IMR-90 (cell line): ENCODE measurements at regions not wholly inside any gene's neighbourhood (a gene's known extent, or its start where the extent isn't known, plus 50 kb on each side); places are given as distances from the start of the nearest gene placed in this dataset.

ENCODE experiments used
- ATAC-seq: fragments of 200-7000 bp; cut with Tn5 transposase; 2 replicates; pipeline ENCODE4 v1.9.1; 2020; ENCODE audit warnings: low read depth, mild to moderate bottlenecking, moderate library complexity
- BruUV-seq: library from RNA; stranded (reverse); fragments of 400-500 nt; replicated peaks from 2 replicates; lab custom pipeline; 2021; lab: Mats Ljungman, UMichigan
- CTCF ChIA-PET: fragments of 300-600 bp; formaldehyde crosslinking; extraction: SDS; loops from one replicate; lab custom pipeline; 2021; ENCODE audit warnings: antibody characterized with exemption; lab: Yijun Ruan, JAX
- POLR2A ChIA-PET: fragments of 300-600 bp; sonication (Branson Sonifier 250); formaldehyde crosslinking; loops from one replicate; lab custom pipeline; 2022; ENCODE audit warnings: antibody characterized with exemption; ENCODE audit not compliant: unreplicated experiment; lab: Charles Lee
- DNase-seq: peaks from one replicate; pipeline ENCODE4 v3.0.0; 2013
- H2AFZ ChIP-seq: replicated peaks from 2 replicates; pipeline ENCODE3; 2013; ENCODE audit warnings: low read length, mild to moderate bottlenecking; ENCODE audit not compliant: poor library complexity
- H2AK5ac ChIP-seq: 2 replicates; pipeline ENCODE4 v1.6.1; 2013; ENCODE audit warnings: low read depth, low read length, inconsistent platforms
- H2AK9ac ChIP-seq: replicated peaks from 2 replicates; pipeline ENCODE3; 2013; ENCODE audit warnings: mild to moderate bottlenecking, low read depth, low read length, moderate library complexity; ENCODE audit not compliant: poor library complexity
- H2BK120ac ChIP-seq: 2 replicates; pipeline ENCODE4 v1.6.1; 2013; ENCODE audit warnings: low read depth, low read length, inconsistent platforms
- H2BK15ac ChIP-seq: 3 replicates; pipeline ENCODE4 v1.6.1; 2013; ENCODE audit warnings: low read depth, low read length, inconsistent platforms
- H2BK20ac ChIP-seq: 2 replicates; pipeline ENCODE4 v1.6.1; 2013; ENCODE audit warnings: low read depth, mild to moderate bottlenecking, inconsistent platforms, low read length, moderate library complexity
- H2BK5ac ChIP-seq: 2 replicates; pipeline ENCODE4 v1.6.1; 2013; ENCODE audit warnings: mild to moderate bottlenecking, low read depth, low read length, inconsistent platforms; ENCODE audit not compliant: poor library complexity, severe bottlenecking
- H3K14ac ChIP-seq: replicated peaks from 2 replicates; pipeline ENCODE4 v1.6.1; 2013; ENCODE audit warnings: low read depth, low read length, inconsistent platforms
- H3K18ac ChIP-seq: 2 replicates; pipeline ENCODE4 v1.6.1; 2013; ENCODE audit warnings: low read depth, low read length, control low read depth
- H3K23ac ChIP-seq: 2 replicates; pipeline ENCODE4 v1.6.1; 2013; ENCODE audit warnings: low read depth, low read length, inconsistent platforms
- H3K27ac ChIP-seq: 2 replicates; pipeline ENCODE4 v1.5.1; 2013; ENCODE audit warnings: mild to moderate bottlenecking, control low read depth, low read length; ENCODE audit not compliant: insufficient read depth
- H3K27me3 ChIP-seq: 2 replicates; pipeline ENCODE4 v1.6.1; 2013; ENCODE audit warnings: low read length; ENCODE audit not compliant: control insufficient read depth, insufficient read depth
- H3K36me3 ChIP-seq: 2 replicates; pipeline ENCODE4 v1.6.1; 2013; ENCODE audit warnings: low read length, mixed read lengths; ENCODE audit not compliant: control insufficient read depth, insufficient read depth
- H3K4ac ChIP-seq: 2 replicates; pipeline ENCODE4 v1.6.1; 2013; ENCODE audit warnings: low read depth, low read length, inconsistent platforms
- H3K4me1 ChIP-seq: 2 replicates; pipeline ENCODE4 v1.6.1; 2013; ENCODE audit warnings: low read length, mixed read lengths; ENCODE audit not compliant: control insufficient read depth, insufficient read depth
- H3K4me2 ChIP-seq: 2 replicates; pipeline ENCODE4 v1.6.1; 2013; ENCODE audit warnings: low read depth, mild to moderate bottlenecking, control low read depth, low read length, moderate library complexity
- H3K4me3 ChIP-seq: 2 replicates; pipeline ENCODE4 v1.5.1; 2013; ENCODE audit warnings: low read depth, mild to moderate bottlenecking, control low read depth, low read length, moderate library complexity; ENCODE audit not compliant: insufficient read depth
- H3K56ac ChIP-seq: 2 replicates; pipeline ENCODE4 v1.6.1; 2013; ENCODE audit warnings: low read length, inconsistent platforms; ENCODE audit not compliant: insufficient read depth; ENCODE audit errors: extremely low read depth
- H3K79me1 ChIP-seq, 2 experiments: 2 replicates each; pipeline ENCODE4 v1.6.1; 2013; ENCODE audit warnings: low read length in 2 of 2, inconsistent platforms in 1 of 2, low read depth in 1 of 2
- H3K9ac ChIP-seq: 2 replicates; pipeline ENCODE4 v1.6.1; 2013; ENCODE audit warnings: low read depth, low read length, control low read depth
- H3K9me1 ChIP-seq: 2 replicates; pipeline ENCODE4 v1.6.1; 2013; ENCODE audit warnings: low read length, inconsistent platforms; ENCODE audit not compliant: insufficient read depth
- H3K9me3 ChIP-seq: 2 replicates; pipeline ENCODE4 v1.6.1; 2013; ENCODE audit warnings: low read length; ENCODE audit not compliant: control insufficient read depth, insufficient read depth
- H4K20me1 ChIP-seq: 2 replicates; pipeline ENCODE4 v1.6.1; 2013; ENCODE audit warnings: low read length, inconsistent platforms; ENCODE audit not compliant: insufficient read depth
- H4K5ac ChIP-seq: 2 replicates; pipeline ENCODE4 v1.6.1; 2013; ENCODE audit warnings: mild to moderate bottlenecking, low read depth, low read length, control low read depth
- H4K8ac ChIP-seq, 2 experiments: 2 replicates each; pipeline ENCODE4 v1.6.1; 2013; ENCODE audit warnings: low read depth in 2 of 2, low read length in 2 of 2, control low read depth in 1 of 2, inconsistent platforms in 1 of 2
- H4K91ac ChIP-seq: 2 replicates; pipeline ENCODE4 v1.6.1; 2013; ENCODE audit warnings: low read depth, low read length, inconsistent platforms; ENCODE audit not compliant: insufficient read depth
- ELK1 ChIP-seq: fragments of 150-350 bp; IDR thresholded peaks from 2 replicates; pipeline ENCODE4 v1.6.1; 2016; ENCODE audit warnings: low read depth, mild to moderate bottlenecking, low read length, moderate library complexity, borderline replicate concordance
- FOS ChIP-seq: fragments of 150-350 bp; IDR thresholded peaks from 2 replicates; pipeline ENCODE4 v1.6.1; 2016; ENCODE audit warnings: low read depth, low read length
- MAZ ChIP-seq: IDR thresholded peaks from 2 replicates; pipeline ENCODE4 v1.6.1; 2012; ENCODE audit warnings: low read depth, mild to moderate bottlenecking, low read length, improper control_type of control experiment, moderate library complexity, borderline replicate concordance
- MXI1 ChIP-seq: IDR thresholded peaks from 2 replicates; pipeline ENCODE4 v1.6.1; 2012; ENCODE audit warnings: low read depth, mild to moderate bottlenecking, low read length, moderate library complexity, borderline replicate concordance
- NFE2L2 ChIP-seq: fragments of 150-350 bp; IDR thresholded peaks from 2 replicates; pipeline ENCODE4 v1.6.1; 2016; ENCODE audit warnings: low read depth, mild to moderate bottlenecking, low read length
- POLR2A ChIP-seq: IDR thresholded peaks from 2 replicates; pipeline ENCODE4 v1.6.1; 2012; ENCODE audit warnings: mild to moderate bottlenecking, low read depth, low read length
- RAD21 ChIP-seq: IDR thresholded peaks from 2 replicates; pipeline ENCODE4 v1.6.1; 2012; ENCODE audit warnings: low read length, improper control_type of control experiment
- RFX5 ChIP-seq: IDR thresholded peaks from 2 replicates; pipeline ENCODE4 v1.8.0; 2012; ENCODE audit warnings: low read depth, mild to moderate bottlenecking, low read length, moderate library complexity
- WGBS, 2 experiments: methylation state at CpG; one replicate each; pipeline versions ENCODE4 v1.1.5 to v1.1.7; 2013; ENCODE audit warnings: missing lambda C conversion rate in 2 of 2; ENCODE audit not compliant: insufficient read length in 1 of 2; ENCODE audit errors: extremely low coverage in 2 of 2; 5-methylcytosine and 5-hydroxymethylcytosine counted together
- dilution Hi-C: fragments of 300-500 bp; cut with HindIII; formaldehyde crosslinking; loops from one replicate; pipeline ENCODE4 v1.14.3; 2018; ENCODE audit warnings: low sequenced_read_pairs; ENCODE audit not compliant: unreplicated experiment
- in situ Hi-C: fragments of 300-500 bp; cut with MboI; formaldehyde crosslinking; loops from 3 replicates; pipeline ENCODE4 v1.14.3; 2019; ENCODE audit warnings: low sequenced_read_pairs, inconsistent platforms, mixed read lengths
- intact Hi-C: fragments of 100-400 bp; cut with micrococcal nuclease; formaldehyde crosslinking; loops from 2 replicates; pipeline ENCODE4 v1.10.0; 2022

- dilution Hi-C loops, result no loop called here
- H3K9me1 ChIP-seq, result peaks cover 4% of the 10 kb centered on the region; the same call in 1 of the 2 replicates
- intact Hi-C loops, result loop anchor here (5.0 to 10.0 kb wide), 4 partner anchors 66 to 308 kb away; partner anchors contain the start of gene RBMS1
- ChIA-PET POLR2A (interaction anchor here (0.6 kb wide), 1 partner anchor 238 kb away, joined by 3 read pairs; no protein-coding TSS in a partner anchor), CTCF (interaction anchor here (0.7 to 1.3 kb wide), 4 partner anchors 9 to 303 kb away, joined by 3 to 5 read pairs (median 3); no protein-coding TSS in a partner anchor)
- H3K4ac ChIP-seq, result peak overlapping the region; percentile 60; the same call in 1 of the 2 replicates
- H3K56ac ChIP-seq, result peak overlapping the region; percentile 38; the same call in 1 of the 2 replicates
- H3K27ac ChIP-seq, result peak overlapping the region; percentile 60; the same call in 1 of the 2 replicates
- H3K4me1 ChIP-seq, result peaks cover 2% of the 10 kb centered on the region
- no TSS peak for BruUV-seq
- H4K91ac ChIP-seq, result peak overlapping the region; percentile 21; the same call in 1 of the 2 replicates
- no peak overlapping the region for H2AK9ac ChIP-seq
- peak overlapping the region; percentile 82 for H2BK120ac ChIP-seq
- DNase-seq (peak; percentile 99), ATAC-seq (peak; percentile 99)
- H3K79me1 ChIP-seq, result no peaks in the 10 kb centered on the region
- H4K5ac ChIP-seq, result peak overlapping the region; percentile 38; the same call in 1 of the 2 replicates
- H3K36me3 ChIP-seq, result no peaks in the 10 kb centered on the region
- H2BK5ac ChIP-seq, result peak overlapping the region; percentile 87
- no peaks in the 10 kb centered on the region for H3K27me3 ChIP-seq
- H3K14ac ChIP-seq, result peak overlapping the region; percentile 51
- H3K9ac ChIP-seq, result peak overlapping the region; percentile 20; the same call in 1 of the 2 replicates
- H3K9me3 ChIP-seq, result no peaks in the 10 kb centered on the region
- peak overlapping the region; percentile 75; the same call in 1 of the 2 replicates for H3K18ac ChIP-seq
- H4K8ac ChIP-seq, result peak overlapping the region in 1 of 2 experiments; percentile 53; a peak in 2 of 4 replicates
- TF ChIP-seq ELK1 (no peak), MAZ (peak; percentile 55; the same call in 1 of the 2 replicates), POLR2A (peak; percentile 18; the same call in 1 of the 2 replicates), MXI1 (no peak), RFX5 (no peak), RAD21 (peak; percentile 22; the same call in 1 of the 2 replicates), NFE2L2 (no peak), FOS (peak; percentile 96)
- H2BK20ac ChIP-seq, result peak overlapping the region; percentile 80
- H3K4me2 ChIP-seq, result peak overlapping the region; percentile 80
- WGBS, 2 experiments, result no CpG with 5 or more reads among the region's 5 CpGs
- H2BK15ac ChIP-seq, result peak overlapping the region; percentile 26; the same call in 1 of the 3 replicates
- peak overlapping the region; percentile 12; the same call in 1 of the 2 replicates for H3K4me3 ChIP-seq
- no peak overlapping the region for H2AK5ac ChIP-seq
- in situ Hi-C loops, result no loop called here
- H4K20me1 ChIP-seq, result no peaks in the 10 kb centered on the region
- peak overlapping the region; percentile 34; the same call in 1 of the 2 replicates for H3K23ac ChIP-seq
- H2AFZ ChIP-seq, result no peak overlapping the region
Measured at GRCh38 chr2:160666154-160667060, 172.8 kb upstream of the RBMS1 start.
